H1 (cell line): ENCODE measurements at regions not wholly inside any gene's neighbourhood (a gene's known extent, or its start where the extent isn't known, plus 50 kb on each side); places are given as distances from the start of the nearest gene placed in this dataset.

Source experiments
- CTCF ChIA-PET: fragments of 300-600 bp; sonication (Branson Sonifier 250); formaldehyde crosslinking; loops from one replicate; lab custom pipeline; 2021; ENCODE audit not compliant: partially characterized antibody; lab: Charles Lee
- POLR2A ChIA-PET: fragments of 300-600 bp; sonication (Branson Sonifier 250); formaldehyde crosslinking; loops from one replicate; lab custom pipeline; 2021; ENCODE audit warnings: inconsistent platforms; ENCODE audit not compliant: partially characterized antibody; lab: Charles Lee
- DNase-seq, 2 experiments: peaks; one replicate each; pipeline versions ENCODE4 v3.0.0 to v3.0.0-alpha.2; 2010 to 2022; ENCODE audit warnings: low spot score in 2 of 2, low read depth in 1 of 2, mixed read lengths in 1 of 2
- FAIRE-seq: peaks from 2 replicates; lab custom pipeline; 2011; peaks lifted over from hg19 to GRCh38; lab: Jason Lieb, UNC
- H2AFZ ChIP-seq: 2 replicates; pipeline ENCODE4 v1.8.1; 2012; ENCODE audit warnings: low read length, inconsistent platforms
- H2AK5ac ChIP-seq: 2 replicates; pipeline ENCODE4 v1.6.1; 2013; ENCODE audit warnings: low read depth, low read length
- H2BK120ac ChIP-seq: replicated peaks from 2 replicates; pipeline ENCODE3; 2013; ENCODE audit warnings: low read depth, low read length, inconsistent platforms
- H2BK12ac ChIP-seq: 2 replicates; pipeline ENCODE4 v1.6.1; 2013; ENCODE audit warnings: low read depth, low read length
- H2BK15ac ChIP-seq: 2 replicates; pipeline ENCODE4 v1.6.1; 2013; ENCODE audit warnings: low read length
- H2BK20ac ChIP-seq: 2 replicates; pipeline ENCODE4 v1.6.1; 2013; ENCODE audit warnings: low read length
- H2BK5ac ChIP-seq: 2 replicates; pipeline ENCODE4 v1.6.1; 2013; ENCODE audit warnings: low read depth, low read length
- H3K14ac ChIP-seq: 2 replicates; pipeline ENCODE4 v1.6.1; 2013; ENCODE audit warnings: inconsistent platforms; ENCODE audit not compliant: insufficient read length
- H3K18ac ChIP-seq: 2 replicates; pipeline ENCODE4 v1.6.1; 2013; ENCODE audit warnings: low read length; ENCODE audit errors: extremely low read depth
- H3K23ac ChIP-seq: 2 replicates; pipeline ENCODE4 v1.6.1; 2013; ENCODE audit warnings: inconsistent platforms; ENCODE audit not compliant: insufficient read length
- H3K23me2 ChIP-seq: 2 replicates; pipeline ENCODE4 v1.6.1; 2013; ENCODE audit warnings: low read depth, low read length
- H3K27ac ChIP-seq: 2 replicates; pipeline ENCODE4 v1.6.1; 2011; ENCODE audit warnings: low read depth, low read length, inconsistent platforms
- H3K27me3 ChIP-seq, 4 experiments: replicated peaks in 1 of 4; 1 replicate in 1 of 4; 2 replicates in 3 of 4; pipeline versions ENCODE4 v1.6.1 to v1.8.1; 2011 to 2013; ENCODE audit warnings: low read length in 3 of 4, mild to moderate bottlenecking in 3 of 4, inconsistent platforms in 2 of 4, mixed read lengths in 2 of 4, moderate library complexity in 1 of 4; ENCODE audit not compliant: control insufficient read depth in 3 of 4, insufficient read depth in 3 of 4; ENCODE audit errors: extremely low read depth in 1 of 4
- H3K36me3 ChIP-seq, 4 experiments: 2 replicates each; pipeline versions ENCODE4 v1.6.1 to v1.8.1; 2011 to 2013; ENCODE audit warnings: mild to moderate bottlenecking in 4 of 4, low read length in 3 of 4, moderate library complexity in 2 of 4, control low read depth in 1 of 4, inconsistent platforms in 1 of 4; ENCODE audit not compliant: insufficient read depth in 4 of 4, control insufficient read depth in 2 of 4
- H3K4ac ChIP-seq: replicated peaks from 2 replicates; pipeline ENCODE3; 2013; ENCODE audit warnings: low read length, low read depth, mixed read lengths, inconsistent platforms; ENCODE audit not compliant: insufficient read length
- H3K4me1 ChIP-seq, 4 experiments: replicated peaks in 1 of 4; 1 replicate in 1 of 4; 2 replicates in 3 of 4; pipeline versions ENCODE4 v1.6.1 to v1.8.1; 2011 to 2013; ENCODE audit warnings: low read length in 3 of 4, inconsistent platforms in 2 of 4, mixed read lengths in 1 of 4; ENCODE audit not compliant: insufficient read depth in 4 of 4, control insufficient read depth in 3 of 4
- H3K4me2 ChIP-seq, 2 experiments: 2 replicates each; pipeline versions ENCODE4 v1.6.1 to v1.8.1; 2011 to 2013; ENCODE audit warnings: low read depth in 2 of 2, low read length in 2 of 2, control low read depth in 1 of 2, inconsistent platforms in 1 of 2, mild to moderate bottlenecking in 1 of 2; ENCODE audit not compliant: insufficient read depth in 1 of 2
- H3K4me3 ChIP-seq, 4 experiments: fragments of 200-600, 300-600 bp in 1 of 4; sonication (generic), shearing (Covaris generic), sonication (Bioruptor Twin) in 1 of 4; 2 replicates each; pipeline versions ENCODE4 v1.5.1 to v1.8.1; 2011 to 2016; ENCODE audit warnings: low read length in 4 of 4, low read depth in 3 of 4, control low read depth in 2 of 4, inconsistent platforms in 2 of 4, mild to moderate bottlenecking in 2 of 4, mixed read lengths in 1 of 4, moderate library complexity in 1 of 4; ENCODE audit not compliant: insufficient read depth in 2 of 4; ENCODE audit errors: extremely low read depth in 1 of 4
- H3K56ac ChIP-seq: replicated peaks from 2 replicates; pipeline ENCODE3; 2013; ENCODE audit warnings: low read depth, mild to moderate bottlenecking, mixed read lengths, low read length, inconsistent platforms; ENCODE audit not compliant: insufficient read length
- H3K79me1 ChIP-seq: 2 replicates; pipeline ENCODE4 v1.6.1; 2013; ENCODE audit warnings: low read depth, low read length, control low read depth
- H3K79me2 ChIP-seq, 2 experiments: 2 replicates each; pipeline versions ENCODE4 v1.6.1 to v1.8.1; 2012 to 2013; ENCODE audit warnings: low read length in 2 of 2, mild to moderate bottlenecking in 2 of 2, inconsistent platforms in 1 of 2; ENCODE audit not compliant: insufficient read depth in 2 of 2, control insufficient read depth in 1 of 2
- H3K9ac ChIP-seq, 4 experiments: replicated peaks in 1 of 4; 1 replicate in 1 of 4; 2 replicates in 3 of 4; pipeline versions ENCODE4 v1.6.1 to v1.8.1; 2011 to 2013; ENCODE audit warnings: low read depth in 3 of 4, low read length in 3 of 4, control low read depth in 2 of 4, mild to moderate bottlenecking in 2 of 4, moderate library complexity in 2 of 4, inconsistent platforms in 1 of 4; ENCODE audit errors: extremely low read depth in 1 of 4
- H3K9me3 ChIP-seq, 2 experiments: 2 replicates each; pipeline versions ENCODE4 v1.6.1 to v1.8.1; 2012 to 2013; ENCODE audit warnings: mild to moderate bottlenecking in 2 of 2, moderate library complexity in 2 of 2, control low read depth in 1 of 2, inconsistent platforms in 1 of 2, low read depth in 1 of 2, low read length in 1 of 2, mixed read lengths in 1 of 2; ENCODE audit not compliant: insufficient read depth in 2 of 2
- H4K20me1 ChIP-seq, 2 experiments: replicated peaks in 1 of 2; 2 replicates each; pipeline versions ENCODE3 to v1.8.1; 2011 to 2013; ENCODE audit warnings: inconsistent platforms in 2 of 2, low read length in 2 of 2, mild to moderate bottlenecking in 1 of 2; ENCODE audit not compliant: insufficient read depth in 2 of 2, control insufficient read depth in 1 of 2
- H4K5ac ChIP-seq: 2 replicates; pipeline ENCODE4 v1.6.1; 2013; ENCODE audit warnings: low read length, low read depth, mixed read lengths, inconsistent platforms; ENCODE audit not compliant: insufficient read length
- H4K8ac ChIP-seq: 2 replicates; pipeline ENCODE4 v1.8.0; 2013; ENCODE audit warnings: mild to moderate bottlenecking, moderate library complexity, low read length, inconsistent platforms; ENCODE audit not compliant: insufficient read depth; ENCODE audit errors: extremely low read depth
- H4K91ac ChIP-seq: replicated peaks from 2 replicates; pipeline ENCODE3; 2013; ENCODE audit warnings: low read length, mixed read lengths, inconsistent platforms; ENCODE audit not compliant: insufficient read length
- ATF3 ChIP-seq: IDR thresholded peaks from 2 replicates; pipeline ENCODE4 v1.6.1; 2011; ENCODE audit warnings: low read depth, mild to moderate bottlenecking, low read length; ENCODE audit not compliant: insufficient read depth
- CBX8 ChIP-seq: fragments of 300-800, 300-1000 bp; sonication (generic); IDR thresholded peaks from 2 replicates; pipeline ENCODE4 v1.7.1; 2016; ENCODE audit warnings: low read depth, low read length, borderline replicate concordance
- POLR2AphosphoS5 ChIP-seq: IDR thresholded peaks from 2 replicates; pipeline ENCODE4 v1.6.1; 2011; ENCODE audit warnings: low read depth, low read length
- TBP ChIP-seq: IDR thresholded peaks from 2 replicates; pipeline ENCODE4 v1.6.1; 2011; ENCODE audit warnings: low read depth, low read length, improper control_type of control experiment
- TCF12 ChIP-seq: IDR thresholded peaks from 2 replicates; pipeline ENCODE4 v1.6.1; 2011; ENCODE audit warnings: low read depth, mild to moderate bottlenecking, low read length
- YY1 ChIP-seq: IDR thresholded peaks from 2 replicates; pipeline ENCODE4 v1.6.1; 2011; ENCODE audit warnings: low read depth, mild to moderate bottlenecking, low read length
- WGBS, 2 experiments: shearing (Covaris generic) in 1 of 2; methylation state at CpG; one replicate each; pipeline versions ENCODE4 v1.1.6 to v1.1.7; 2013 to 2015; ENCODE audit warnings: low lambda C conversion rate in 2 of 2, mixed read lengths in 2 of 2, inconsistent platforms in 1 of 2, low coverage in 1 of 2, missing lambda C conversion rate in 1 of 2; ENCODE audit not compliant: insufficient replicate concordance in 2 of 2, insufficient coverage in 1 of 2, insufficient read length in 1 of 2; ENCODE audit errors: extremely low coverage in 1 of 2, missing lambda C conversion rate in 1 of 2; 5-methylcytosine and 5-hydroxymethylcytosine counted together

- Histone ChIP-seq H3K9me3 (no peaks in the 10 kb centered on the region), H3K36me3 (no peaks in the 10 kb centered on the region), H2BK120ac (no peak overlapping the region), H2BK12ac (no peak overlapping the region), H2BK20ac (no peak overlapping the region), H4K91ac (no peak overlapping the region), H4K5ac (no peak overlapping the region), H3K79me2 (no peaks in the 10 kb centered on the region), H3K18ac (no peak overlapping the region), H3K27me3 (peaks cover 0 to 2% (median 0%) of the 10 kb centered on the region in 4 experiments; a peak in 1 of 7 replicates), H3K4ac (no peak overlapping the region), H3K23me2 (no peaks in the 10 kb centered on the region), H4K20me1 (no peaks in the 10 kb centered on the region), H3K79me1 (no peaks in the 10 kb centered on the region), H4K8ac (no peak overlapping the region; the same call in 1 of the 2 replicates), H3K9ac (no peak overlapping the region), H3K27ac (no peak overlapping the region), H2BK5ac (no peak overlapping the region), H3K14ac (no peak overlapping the region), H3K4me3 (no peak overlapping the region), H2AK5ac (no peak overlapping the region), H2BK15ac (no peak overlapping the region), H3K23ac (no peak overlapping the region), H2AFZ (no peak overlapping the region), H3K4me1 (peaks cover 4 to 13% (median 8%) of the 10 kb centered on the region in 4 experiments; a peak in 4 of 7 replicates), H3K4me2 (no peak overlapping the region), H3K56ac (no peak overlapping the region)
- POLR2A ChIA-PET: interaction anchor here (0.6 kb wide), 1 partner anchor 223 kb away, joined by 4 read pairs; no protein-coding TSS in a partner anchor
- FAIRE-seq: no peak
- DNase-seq: no peak
- 92% methylated on average over 6 of the region's 6 CpGs; no CpG with 5 or more reads in 1 of the 2 experiments for WGBS, 2 experiments
- CTCF ChIA-PET: interaction anchor here (0.9 to 1.9 kb wide), 3 partner anchors 18 to 95 kb away, joined by 3 to 4 read pairs (median 3); no protein-coding TSS in a partner anchor
- TF ChIP-seq YY1: no peak
- TF ChIP-seq ATF3: no peak
- no peak for TF ChIP-seq POLR2AphosphoS5
- TF ChIP-seq TBP: no peak
- no peak for TF ChIP-seq TCF12
- no peak for TF ChIP-seq CBX8
Observed at GRCh38 chr10:34904191-34904590, 89.1 kb upstream of the PARD3 start.
